Aorta (tissue), 5 donors: ENCODE measurements at regions not wholly inside any gene's neighbourhood (a gene's known extent, or its start where the extent isn't known, plus 50 kb on each side); places are given as distances from the start of the nearest gene placed in this dataset.

Source experiments
- ATAC-seq: fragments of 200-7000 bp; cut with Tn5 transposase; one replicate; pipeline ENCODE4 v1.9.1; 2022; ENCODE audit warnings: moderate library complexity; ENCODE audit not compliant: low FRiP score
- DNase-seq, 2 donors: peaks; one replicate each; pipeline ENCODE4 v3.0.0-alpha.2; 2020
- H3K27ac ChIP-seq, 2 donors: one replicate each; pipeline ENCODE4 v1.5.1; 2013; ENCODE audit warnings: low read length in 2 of 2, mild to moderate bottlenecking in 2 of 2, moderate library complexity in 2 of 2, control low read depth in 1 of 2, inconsistent platforms in 1 of 2, low read depth in 1 of 2
- H3K27me3 ChIP-seq, 2 donors: one replicate each; pipeline ENCODE4 v1.6.1; 2013; ENCODE audit warnings: control low read depth in 1 of 2, low read length in 1 of 2, mild to moderate bottlenecking in 1 of 2, moderate library complexity in 1 of 2; ENCODE audit not compliant: insufficient read depth in 2 of 2, control insufficient read depth in 1 of 2
- H3K36me3 ChIP-seq, 2 donors: one replicate each; pipeline ENCODE4 v1.6.1; 2013; ENCODE audit warnings: control low read depth in 1 of 2, low read length in 1 of 2, mild to moderate bottlenecking in 1 of 2; ENCODE audit not compliant: insufficient read depth in 2 of 2, control insufficient read depth in 1 of 2
- H3K4me1 ChIP-seq, 2 donors: one replicate each; pipeline ENCODE4 v1.6.1; 2013; ENCODE audit warnings: low read length in 2 of 2, control low read depth in 1 of 2, mild to moderate bottlenecking in 1 of 2, moderate library complexity in 1 of 2; ENCODE audit not compliant: insufficient read depth in 2 of 2, control insufficient read depth in 1 of 2
- H3K4me3 ChIP-seq, 2 donors: one replicate each; pipeline ENCODE4 v1.5.1; 2013; ENCODE audit warnings: low read length in 2 of 2, control low read depth in 1 of 2, mild to moderate bottlenecking in 1 of 2
- H3K9me3 ChIP-seq: one replicate; pipeline ENCODE4 v1.6.1; 2013; ENCODE audit warnings: mild to moderate bottlenecking, low read length; ENCODE audit not compliant: control insufficient read depth
- WGBS, 2 donors: extraction: QIAGEN DNeasy Blood & Tissue Kit; methylation state at CpG; one replicate each; pipeline ENCODE4 v1.1.7; 2013; 5-methylcytosine and 5-hydroxymethylcytosine counted together
- intact Hi-C, 2 donors: fragments of 100-400 bp; cut with DNase I; formaldehyde crosslinking; loops; one replicate each; pipeline versions ENCODE4 v1.14.2 to v1.15.0; 2022
- donor health status: healthy with polysubstance abuse.
- donor health status: Bipolar disorder and iron deficiency.
- donor health status: DM: no; HTN: no; CAD: no.
- donor health status: DM: no; HTN: no; CAD: no.
- donor health status: DM: yes; HTN: yes; CAD: no.

DNA sequence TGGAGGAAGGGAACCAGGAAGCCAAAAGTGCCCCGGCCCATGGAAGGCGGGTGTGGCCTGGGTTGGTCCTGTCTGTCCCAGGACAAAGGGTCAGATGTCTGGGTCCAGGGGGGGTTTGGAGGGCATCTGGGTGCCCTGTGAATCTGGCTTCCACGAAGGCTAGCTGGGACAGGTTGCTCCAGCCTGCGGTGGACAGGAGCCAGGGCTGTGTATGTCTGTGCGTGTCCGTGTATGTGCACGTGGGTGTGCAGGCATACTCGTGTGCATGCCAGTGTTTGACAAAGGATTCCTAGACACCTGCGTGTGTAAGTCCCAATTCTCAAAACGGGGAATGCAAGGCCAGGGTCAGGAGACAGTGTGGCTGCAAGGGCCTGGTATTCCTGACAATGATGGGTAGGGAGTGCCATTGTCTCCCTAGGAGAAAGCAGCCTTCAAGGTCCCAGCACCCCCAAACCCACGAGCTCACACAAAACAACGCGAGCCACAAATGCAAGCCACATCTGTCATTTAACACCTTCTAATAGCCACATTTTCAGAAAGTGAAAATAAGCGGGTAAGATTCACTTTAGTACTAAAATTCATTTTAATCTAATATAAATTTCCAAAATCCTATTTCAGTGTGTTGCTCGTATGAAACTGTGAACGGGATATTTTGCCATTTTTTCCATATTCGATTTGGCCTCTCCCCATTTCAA, 78.4 kb upstream of the WNT7B start:
- Histone ChIP-seq H3K9me3 (no peaks in the 10 kb centered on the region), H3K27ac (peak overlapping the region; percentile 96), H3K4me3 (peak overlapping the region; percentile 0 to 72), H3K27me3 (no peaks in the 10 kb centered on the region), H3K4me1 (peaks cover 0 to 2% of the 10 kb centered on the region in 2 donors), H3K36me3 (no peaks in the 10 kb centered on the region)
- intact Hi-C loops: loop anchor here in 1 of 2 donors (5.0 kb wide), 1 partner anchor 43 kb away; no protein-coding TSS in a partner anchor
- WGBS, 2 donors: 6 to 9% methylated on average over 17 of the region's 17 CpGs
- DNase-seq (peak; percentile 71 to 74), ATAC-seq (no peak)

- ATAC-seq (no peak), DNase-seq (peak; percentile 67 to 80)
- Histone ChIP-seq H3K27ac (peak overlapping the region; percentile 96), H3K9me3 (no peaks in the 10 kb centered on the region), H3K4me3 (peak overlapping the region; percentile 41 to 52), H3K36me3 (no peaks in the 10 kb centered on the region), H3K27me3 (no peaks in the 10 kb centered on the region), H3K4me1 (peaks cover 0 to 2% of the 10 kb centered on the region in 2 donors)
- WGBS, 2 donors: 8 to 10% methylated on average over 18 to 19 of the region's 19 CpGs
- intact Hi-C loops: loop anchor here (1.0 to 5.0 kb wide), 3 partner anchors 11 to 44 kb away; no protein-coding TSS in a partner anchor
Observed at GRCh38 chr22:46055911-46056545, 79.1 kb upstream of the WNT7B start.

DNA sequence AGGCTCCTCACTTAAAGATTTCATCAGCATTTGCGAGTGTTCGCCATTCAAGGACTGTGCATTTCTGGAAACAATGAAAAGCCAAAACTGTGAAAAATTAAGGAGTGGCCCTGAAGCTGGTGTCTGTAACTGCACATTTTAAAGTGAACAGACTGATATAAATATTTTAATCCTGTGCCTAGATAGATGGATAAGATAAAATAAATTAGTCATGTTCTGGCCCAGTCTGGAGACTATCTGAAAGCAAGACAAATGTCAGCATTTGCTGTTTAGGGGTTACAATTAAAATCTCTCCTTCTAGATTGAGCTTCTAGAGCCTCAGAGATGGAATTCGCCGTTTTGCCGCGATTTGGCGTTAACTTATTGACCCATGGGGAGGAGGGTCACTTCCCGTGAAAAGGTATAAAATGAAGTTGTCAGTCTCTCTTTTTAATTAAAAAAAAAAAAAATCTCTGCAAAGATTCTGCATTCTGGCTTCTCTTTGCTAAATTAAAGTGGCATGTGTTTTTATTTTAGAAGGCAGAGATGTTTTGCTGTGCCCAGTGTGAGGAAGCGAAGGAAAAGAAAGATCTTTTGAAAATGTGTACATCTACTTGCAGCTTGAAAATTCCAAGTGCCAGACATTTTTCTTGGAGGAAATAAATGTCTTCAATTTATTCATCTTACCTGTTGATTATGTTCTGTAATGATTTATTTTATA, 79.7 kb upstream of the WNT7B start:
- ATAC-seq: no peak
- H3K9me3 ChIP-seq: no peaks in the 10 kb centered on the region
- DNase-seq: peak in 1 of 2 donors; percentile 26
- H3K27ac ChIP-seq: peak overlapping the region; percentile 96
- intact Hi-C loops: loop anchor here (1.0 to 5.0 kb wide), 3 partner anchors 11 to 44 kb away; no protein-coding TSS in a partner anchor
- H3K4me3 ChIP-seq: peak overlapping the region; percentile 41 to 52
- 27% methylated on average over 9 of the region's 9 CpGs for WGBS, 2 donors
- no peaks in the 10 kb centered on the region for H3K27me3 ChIP-seq
- no peaks in the 10 kb centered on the region for H3K36me3 ChIP-seq
- peaks cover 0 to 2% of the 10 kb centered on the region in 2 donors for H3K4me1 ChIP-seq

DNA sequence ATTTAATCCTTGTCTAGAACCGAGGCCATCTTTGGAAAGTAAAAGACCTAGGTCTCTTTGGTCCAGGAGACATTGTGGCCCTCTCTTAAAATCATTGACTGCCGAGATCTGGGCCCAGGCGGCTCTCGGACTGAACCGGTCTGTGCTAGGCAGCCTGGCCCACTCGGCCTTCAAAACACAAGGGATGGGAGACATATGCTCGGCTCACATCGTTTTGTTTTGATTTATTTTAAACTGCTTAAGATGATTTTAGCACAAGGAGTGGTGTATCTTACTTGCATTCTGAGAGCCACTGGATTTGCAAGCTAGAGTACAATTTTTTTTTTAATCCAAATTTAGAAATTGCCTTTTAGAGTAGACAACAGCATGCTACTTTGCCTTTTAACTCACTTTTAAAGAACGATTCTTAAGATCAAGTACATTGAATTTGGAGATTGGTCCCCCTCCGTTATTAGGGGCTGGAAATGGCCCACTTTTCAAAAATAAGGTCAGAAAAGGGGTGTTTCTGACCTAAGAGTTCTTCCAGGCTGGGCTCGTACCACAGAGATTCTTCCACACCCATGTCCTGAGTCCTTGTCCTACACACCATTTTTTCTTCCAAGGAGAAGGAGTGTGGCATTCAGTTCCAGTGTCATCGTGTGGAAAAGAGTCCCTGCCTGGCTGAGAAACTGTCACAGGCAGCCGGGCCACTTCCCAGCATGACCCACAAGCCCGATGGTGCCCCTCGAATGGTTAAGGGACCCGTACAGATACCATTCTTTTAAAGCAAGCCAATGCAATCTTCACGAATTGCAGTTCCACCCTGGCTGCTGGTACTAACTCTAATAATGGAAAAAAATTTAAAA, 80.5 kb upstream of the WNT7B start:
- H3K27ac ChIP-seq: peak overlapping the region; percentile 61 to 85
- DNase-seq: peak in 1 of 2 donors; percentile 34
- 7% methylated on average over 17 of the region's 17 CpGs for WGBS, 2 donors
- no peaks in the 10 kb centered on the region for H3K9me3 ChIP-seq
- no peaks in the 10 kb centered on the region for H3K27me3 ChIP-seq
- peak overlapping the region; percentile 2 to 37 for H3K4me3 ChIP-seq
- intact Hi-C loops: loop anchor here (2.0 to 5.0 kb wide), 2 partner anchors 15 to 45 kb away; no protein-coding TSS in a partner anchor
- H3K36me3 ChIP-seq: no peaks in the 10 kb centered on the region
- no peak for ATAC-seq
- peaks cover 0 to 2% of the 10 kb centered on the region in 2 donors for H3K4me1 ChIP-seq

- ATAC-seq (peak; percentile 17), DNase-seq (peak in 1 of 2 donors; percentile 76)
- no peaks in the 10 kb centered on the region for H3K27me3 ChIP-seq
- intact Hi-C loops: loop anchor here in 1 of 2 donors (5.0 kb wide), 1 partner anchor 46 kb away; no protein-coding TSS in a partner anchor
- 1 to 2% methylated on average over 6 of the region's 6 CpGs for WGBS, 2 donors
- H3K9me3 ChIP-seq: no peaks in the 10 kb centered on the region
- peak overlapping the region; percentile 61 to 85 for H3K27ac ChIP-seq
- peak overlapping the region in 1 of 2 donors; percentile 37 for H3K4me3 ChIP-seq
- no peaks in the 10 kb centered on the region for H3K36me3 ChIP-seq
- peaks cover 0 to 2% of the 10 kb centered on the region in 2 donors for H3K4me1 ChIP-seq
Observed at GRCh38 chr22:46058091-46058420, 81.1 kb upstream of the WNT7B start.

DNA sequence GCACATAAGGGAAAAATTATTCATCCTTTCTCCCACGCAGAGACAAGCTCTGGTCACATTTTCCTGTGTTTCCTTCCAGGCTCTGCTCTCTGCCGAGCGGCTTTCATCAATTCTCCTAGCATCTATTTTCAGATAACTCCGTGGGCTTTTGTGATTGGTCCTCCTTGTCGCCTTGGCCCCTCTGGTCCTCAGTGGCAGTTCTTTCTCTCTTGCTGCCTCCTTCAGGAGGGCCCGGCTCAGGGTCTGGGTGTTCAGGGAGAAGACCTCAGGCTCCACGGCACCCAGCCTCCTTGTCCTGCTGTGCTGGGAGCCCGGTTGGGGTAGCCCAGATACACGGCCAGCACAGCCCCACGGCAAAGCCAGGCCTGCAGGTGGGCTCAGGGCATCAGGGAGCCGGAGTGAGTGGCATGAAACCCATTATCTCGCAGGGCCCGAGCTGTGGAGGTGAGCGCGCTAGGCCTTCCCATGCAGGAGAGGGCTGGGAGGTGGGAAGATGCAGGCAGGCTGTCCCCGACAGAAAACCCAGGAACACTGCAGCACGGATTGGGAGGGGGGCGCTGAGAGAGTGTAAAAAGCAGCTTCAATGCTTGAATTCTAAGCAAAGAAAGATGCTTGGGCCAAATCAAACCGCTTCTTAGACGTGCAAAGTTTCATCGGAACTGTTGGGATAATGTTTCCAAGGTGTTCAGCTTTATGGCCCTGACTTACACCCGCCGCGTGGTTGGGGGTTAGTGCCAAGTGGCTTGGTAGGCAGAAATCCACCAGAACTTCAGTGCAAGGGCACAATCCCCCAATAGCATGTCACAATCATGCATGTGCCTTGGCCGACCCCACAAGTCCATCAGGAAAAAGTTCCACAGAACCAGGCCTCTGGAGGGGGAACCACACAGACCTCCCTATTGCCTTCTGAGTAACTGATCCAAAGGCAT, 81.9 kb upstream of the WNT7B start:
- intact Hi-C loops: loop anchor here in 1 of 2 donors (5.0 kb wide), 1 partner anchor 47 kb away; no protein-coding TSS in a partner anchor
- WGBS, 2 donors: 46 to 48% methylated on average over 25 of the region's 25 CpGs
- Histone ChIP-seq H3K4me1 (peaks cover 0 to 2% of the 10 kb centered on the region in 2 donors), H3K9me3 (no peaks in the 10 kb centered on the region), H3K27ac (peak overlapping the region; percentile 41 to 47), H3K27me3 (no peaks in the 10 kb centered on the region), H3K4me3 (no peak overlapping the region), H3K36me3 (no peaks in the 10 kb centered on the region)
- ATAC-seq (no peak), DNase-seq (peak in 1 of 2 donors; percentile 46)

GRCh38 chr22:46060292-46061123, 83.5 kb upstream of the WNT7B start:
- DNase-seq: no peak

More at GRCh38 chr22:46060292-46061123, 83.5 kb upstream of the WNT7B start:
- 81 to 82% methylated on average over 14 of the region's 14 CpGs for WGBS, 2 donors
- intact Hi-C loops: no loop called here
- H3K9me3 ChIP-seq: no peaks in the 10 kb centered on the region
- H3K4me1 ChIP-seq: peaks cover 0 to 3% of the 10 kb centered on the region in 2 donors
- no peak overlapping the region for H3K4me3 ChIP-seq
- H3K27me3 ChIP-seq: no peaks in the 10 kb centered on the region
- ATAC-seq: no peak
- no peaks in the 10 kb centered on the region for H3K36me3 ChIP-seq
- no peak overlapping the region for H3K27ac ChIP-seq
